ENCODE measurements at regions not wholly inside any gene's neighbourhood (a gene's known extent, or its start where the extent isn't known, plus 50 kb on each side); places are given as distances from the start of the nearest gene placed in this dataset.

DNA sequence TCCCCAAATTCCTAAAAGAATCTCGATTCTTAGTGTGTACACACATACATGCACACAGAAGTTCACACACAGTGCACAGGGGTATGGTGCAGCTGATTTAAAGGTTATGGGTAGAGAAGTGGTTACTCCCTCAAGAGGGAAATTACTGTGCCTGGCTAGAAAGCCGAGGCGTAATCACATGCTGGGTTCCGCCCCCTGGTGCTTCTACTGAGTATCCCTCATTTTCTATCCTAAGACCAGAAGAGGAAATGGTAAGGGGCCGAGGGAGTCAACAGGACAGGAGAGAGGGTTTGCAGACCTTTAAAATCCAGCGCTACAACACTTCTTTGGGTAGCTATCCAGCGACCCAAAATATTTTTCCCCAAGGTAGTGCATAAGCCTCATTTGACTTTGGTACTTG is 147.3 kb upstream of the TMEM196 start:
- no peak overlapping the region for H3K9ac ChIP-seq (ENCODE audit: low read depth, low read length, poor library complexity, severe bottlenecking)
- no peaks in the 10 kb centered on the region for H3K27me3 ChIP-seq (ENCODE audit: insufficient read depth, low read length, poor library complexity, severe bottlenecking)
- H3K36me3 ChIP-seq (ENCODE audit: insufficient read depth, low read length): no peaks in the 10 kb centered on the region
- H2AFZ ChIP-seq (ENCODE audit: low read length): no peak overlapping the region
- no peaks in the 10 kb centered on the region for H3K79me2 ChIP-seq (ENCODE audit: insufficient read depth, low read length)
- H3F3A ChIP-seq (ENCODE audit: low read depth): no peaks in the 10 kb centered on the region
- H3K4me1 ChIP-seq (ENCODE audit: insufficient read depth, low read length, poor library complexity, severe bottlenecking): peaks cover 3% of the 10 kb centered on the region
- no peaks in the 10 kb centered on the region for H3K9me3 ChIP-seq (ENCODE audit: insufficient read depth, low read depth, low read length)
- no peaks in the 10 kb centered on the region for H3K9me2 ChIP-seq (replicated peaks; ENCODE audit: low read depth, low read length)
- no peaks in the 10 kb centered on the region for H4K20me1 ChIP-seq (ENCODE audit: insufficient read depth, low read length, poor library complexity, severe bottlenecking)
- no peak for TF ChIP-seq EZH2phosphoT487 (IDR thresholded peaks at IDR 0.05; ENCODE audit: borderline replicate concordance)
- TF ChIP-seq, protein P1, sequence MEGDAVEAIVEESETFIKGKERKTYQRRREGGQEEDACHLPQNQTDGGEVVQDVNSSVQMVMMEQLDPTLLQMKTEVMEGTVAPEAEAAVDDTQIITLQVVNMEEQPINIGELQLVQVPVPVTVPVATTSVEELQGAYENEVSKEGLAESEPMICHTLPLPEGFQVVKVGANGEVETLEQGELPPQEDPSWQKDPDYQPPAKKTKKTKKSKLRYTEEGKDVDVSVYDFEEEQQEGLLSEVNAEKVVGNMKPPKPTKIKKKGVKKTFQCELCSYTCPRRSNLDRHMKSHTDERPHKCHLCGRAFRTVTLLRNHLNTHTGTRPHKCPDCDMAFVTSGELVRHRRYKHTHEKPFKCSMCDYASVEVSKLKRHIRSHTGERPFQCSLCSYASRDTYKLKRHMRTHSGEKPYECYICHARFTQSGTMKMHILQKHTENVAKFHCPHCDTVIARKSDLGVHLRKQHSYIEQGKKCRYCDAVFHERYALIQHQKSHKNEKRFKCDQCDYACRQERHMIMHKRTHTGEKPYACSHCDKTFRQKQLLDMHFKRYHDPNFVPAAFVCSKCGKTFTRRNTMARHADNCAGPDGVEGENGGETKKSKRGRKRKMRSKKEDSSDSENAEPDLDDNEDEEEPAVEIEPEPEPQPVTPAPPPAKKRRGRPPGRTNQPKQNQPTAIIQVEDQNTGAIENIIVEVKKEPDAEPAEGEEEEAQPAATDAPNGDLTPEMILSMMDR (conservative IDR thresholded peaks at IDR 0.05; ENCODE audit: low read length): no peak
- H3K4me2 ChIP-seq (ENCODE audit: low read depth, low read length, poor library complexity, severe bottlenecking): no peak overlapping the region
- no peak overlapping the region for H3K4me3 ChIP-seq (ENCODE audit: low read length, poor library complexity, severe bottlenecking)

DNA sequence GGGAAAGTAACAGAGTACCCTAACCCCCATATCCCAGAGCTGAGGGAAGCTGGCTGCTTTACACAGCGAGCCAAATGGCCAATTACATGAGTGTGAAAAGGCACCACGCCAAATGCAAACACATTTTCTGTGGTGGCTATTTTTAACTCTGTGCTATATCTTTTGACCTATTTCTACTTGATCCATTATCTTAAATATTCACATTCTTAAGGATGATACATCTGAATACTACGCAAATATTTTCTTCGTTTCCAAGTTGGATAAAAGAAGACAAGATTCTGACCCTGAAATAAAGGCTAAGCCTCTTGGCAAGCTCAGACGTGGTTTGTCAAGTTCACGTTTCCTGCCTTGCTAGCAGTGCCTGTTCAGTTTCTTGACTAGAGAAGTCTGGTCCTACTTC is 146.7 kb upstream of the TMEM196 start:
- no peaks in the 10 kb centered on the region for H3K9me3 ChIP-seq (ENCODE audit: insufficient read depth, low read depth, low read length)
- H3K79me2 ChIP-seq (ENCODE audit: insufficient read depth, low read length): no peaks in the 10 kb centered on the region
- no peaks in the 10 kb centered on the region for H3F3A ChIP-seq (ENCODE audit: low read depth)
- H3K4me3 ChIP-seq (ENCODE audit: low read length, poor library complexity, severe bottlenecking): no peak overlapping the region
- H4K20me1 ChIP-seq (ENCODE audit: insufficient read depth, low read length, poor library complexity, severe bottlenecking): no peaks in the 10 kb centered on the region
- no peak overlapping the region for H2AFZ ChIP-seq (ENCODE audit: low read length)
- no peak for TF ChIP-seq EZH2phosphoT487 (IDR thresholded peaks at IDR 0.05; ENCODE audit: borderline replicate concordance)
- TF ChIP-seq, protein P1 (conservative IDR thresholded peaks at IDR 0.05; ENCODE audit: low read length): no peak
- no peak overlapping the region for H3K4me2 ChIP-seq (ENCODE audit: low read depth, low read length, poor library complexity, severe bottlenecking)
- H3K4me1 ChIP-seq (ENCODE audit: insufficient read depth, low read length, poor library complexity, severe bottlenecking): peaks cover 2% of the 10 kb centered on the region
- H3K36me3 ChIP-seq (ENCODE audit: insufficient read depth, low read length): no peaks in the 10 kb centered on the region
- no peaks in the 10 kb centered on the region for H3K9me2 ChIP-seq (replicated peaks; ENCODE audit: low read depth, low read length)
- H3K27me3 ChIP-seq (ENCODE audit: insufficient read depth, low read length, poor library complexity, severe bottlenecking): no peaks in the 10 kb centered on the region
- no peak overlapping the region for H3K9ac ChIP-seq (ENCODE audit: low read depth, low read length, poor library complexity, severe bottlenecking)

DNA sequence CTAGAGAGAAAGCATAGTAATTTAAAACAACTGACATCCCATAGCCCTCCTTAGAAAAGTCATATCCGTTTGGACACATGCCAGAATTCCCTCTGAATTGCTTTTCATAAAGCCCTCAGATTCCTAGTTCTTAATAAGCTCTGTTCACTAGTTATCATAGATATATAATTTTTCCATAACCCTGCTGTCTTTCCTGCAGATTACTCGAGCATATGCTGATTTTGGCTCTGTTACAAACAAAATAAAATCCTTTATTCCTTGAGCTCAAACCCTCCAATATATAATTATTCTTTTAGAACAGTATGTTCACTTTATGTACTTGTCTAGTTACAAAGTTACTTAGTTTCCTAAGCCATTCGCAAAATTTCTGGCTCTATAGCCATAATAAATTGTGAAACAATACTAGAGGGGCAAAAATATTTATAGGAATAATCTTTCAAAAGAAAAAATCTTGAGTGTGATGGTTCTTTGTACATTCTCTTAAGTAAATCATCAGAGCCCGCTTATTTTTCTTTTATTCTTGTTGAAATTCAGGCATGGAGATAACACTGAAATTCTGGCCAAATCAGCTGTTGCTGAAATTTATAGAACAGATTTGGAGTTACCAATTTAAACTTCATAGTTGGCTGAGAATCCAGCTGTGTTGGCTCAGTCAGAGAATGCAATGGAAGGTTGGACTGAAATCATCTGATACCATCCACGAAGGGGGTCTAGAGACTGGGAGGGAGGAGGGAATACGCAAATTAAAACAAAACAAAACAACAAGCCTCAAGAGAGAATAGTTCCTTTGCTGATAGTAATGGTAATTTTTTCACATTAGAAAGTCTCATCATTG is 146.1 kb upstream of the TMEM196 start:
- H3K4me2 ChIP-seq (ENCODE audit: low read depth, low read length, poor library complexity, severe bottlenecking): no peak overlapping the region
- no peak overlapping the region for H2AFZ ChIP-seq (ENCODE audit: low read length)
- no peaks in the 10 kb centered on the region for H4K20me1 ChIP-seq (ENCODE audit: insufficient read depth, low read length, poor library complexity, severe bottlenecking)
- H3K27me3 ChIP-seq (ENCODE audit: insufficient read depth, low read length, poor library complexity, severe bottlenecking): no peaks in the 10 kb centered on the region
- H3K4me3 ChIP-seq (ENCODE audit: low read length, poor library complexity, severe bottlenecking): no peak overlapping the region
- no peaks in the 10 kb centered on the region for H3K9me2 ChIP-seq (replicated peaks; ENCODE audit: low read depth, low read length)
- H3K9ac ChIP-seq (ENCODE audit: low read depth, low read length, poor library complexity, severe bottlenecking): no peak overlapping the region
- no peaks in the 10 kb centered on the region for H3K9me3 ChIP-seq (ENCODE audit: insufficient read depth, low read depth, low read length)
- no peaks in the 10 kb centered on the region for H3K36me3 ChIP-seq (ENCODE audit: insufficient read depth, low read length)
- H3K79me2 ChIP-seq (ENCODE audit: insufficient read depth, low read length): no peaks in the 10 kb centered on the region
- TF ChIP-seq, protein P1 (conservative IDR thresholded peaks at IDR 0.05; ENCODE audit: low read length): no peak
- H3F3A ChIP-seq (ENCODE audit: low read depth): no peaks in the 10 kb centered on the region
- H3K4me1 ChIP-seq (ENCODE audit: insufficient read depth, low read length, poor library complexity, severe bottlenecking): no peaks in the 10 kb centered on the region

All from Loucy (cell line).